ENCODE measurements at regions not wholly inside any gene's neighbourhood (a gene's known extent, or its start where the extent isn't known, plus 50 kb on each side); places are given as distances from the start of the nearest gene placed in this dataset.

DNA sequence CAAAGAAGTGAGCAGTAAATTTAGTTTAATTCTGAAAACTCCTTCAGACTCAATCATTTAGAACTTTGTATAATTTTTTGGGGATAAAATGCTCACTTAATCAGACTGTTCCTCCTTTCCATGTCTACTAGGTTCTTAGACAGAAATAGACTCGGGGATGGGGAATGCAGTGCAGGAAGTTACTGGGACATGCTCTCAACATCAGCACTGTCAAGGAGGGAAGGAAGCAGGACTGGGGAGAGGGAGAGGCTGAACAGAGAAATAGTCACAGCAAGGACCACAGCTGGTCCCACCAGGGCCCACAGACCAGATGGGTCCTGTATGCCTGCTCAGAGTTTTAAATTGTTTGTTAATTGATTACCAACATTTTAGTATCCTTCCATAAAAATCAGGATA lies 310.1 kb upstream of the MSX2 start:
- TF ChIP-seq CTCF (IDR thresholded peaks at IDR 0.05) (no peak), POLR2A (IDR thresholded peaks at IDR 0.05) (no peak)
